GM19193 (cell line): ENCODE measurements at regions not wholly inside any gene's neighbourhood (a gene's known extent, or its start where the extent isn't known, plus 50 kb on each side); places are given as distances from the start of the nearest gene placed in this dataset.

Source experiments
- POLR2A ChIP-seq: IDR thresholded peaks from 4 replicates; pipeline ENCODE4 v1.6.1; 2011; ENCODE audit not compliant: insufficient read depth, insufficient read length; ENCODE audit errors: extremely low read depth

GRCh38 chr12:89783359-89784060 lies 74.9 kb upstream of the ATP2B1 start:
- no peak for TF ChIP-seq POLR2A

GRCh38 chr12:89782807-89783206 lies 74.2 kb upstream of the ATP2B1 start:
- no peak for TF ChIP-seq POLR2A

GRCh38 chr12:89781946-89782550 lies 73.4 kb upstream of the ATP2B1 start:
- TF ChIP-seq POLR2A: no peak

DNA sequence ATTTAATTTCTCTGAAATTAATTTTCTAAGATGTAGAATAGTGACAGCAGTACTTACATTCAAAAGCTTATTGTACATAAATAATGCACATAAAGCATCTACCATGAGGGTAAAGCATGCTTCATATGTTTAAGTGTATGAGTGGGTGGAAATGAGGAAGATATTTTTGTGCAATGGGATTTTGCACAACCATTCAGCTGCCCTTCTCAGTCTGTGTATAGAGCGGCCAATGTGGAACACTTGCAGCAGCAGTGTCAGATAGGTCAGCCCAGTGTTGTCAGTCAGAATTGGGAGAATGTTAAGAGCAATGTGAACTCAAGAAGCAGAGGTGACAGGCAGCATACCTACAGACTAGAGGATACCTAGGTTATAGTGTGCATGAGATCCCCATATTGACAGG lies 72.5 kb upstream of the ATP2B1 start:
- TF ChIP-seq POLR2A: no peak

DNA sequence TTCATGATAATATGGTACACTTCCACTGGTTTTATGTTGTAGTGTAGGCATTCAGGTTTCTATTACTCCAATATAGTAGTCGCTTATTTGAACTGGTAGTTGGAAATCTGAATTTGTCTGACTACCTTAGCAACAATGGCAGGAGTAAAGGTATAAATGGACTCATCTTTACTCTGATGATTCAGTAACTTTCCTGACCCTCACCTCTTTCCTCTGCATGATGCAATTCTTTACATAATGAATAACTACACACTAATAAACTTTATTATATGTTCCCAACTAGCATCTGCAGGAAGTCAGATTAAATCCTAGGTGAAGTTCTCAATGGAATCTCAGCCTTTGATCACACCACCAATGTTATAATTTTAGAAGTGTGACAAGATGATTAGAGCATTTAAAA lies 70.5 kb upstream of the ATP2B1 start:
- no peak for TF ChIP-seq POLR2A

GRCh38 chr12:89777733-89778379 lies 69.2 kb upstream of the ATP2B1 start:
- no peak for TF ChIP-seq POLR2A

DNA sequence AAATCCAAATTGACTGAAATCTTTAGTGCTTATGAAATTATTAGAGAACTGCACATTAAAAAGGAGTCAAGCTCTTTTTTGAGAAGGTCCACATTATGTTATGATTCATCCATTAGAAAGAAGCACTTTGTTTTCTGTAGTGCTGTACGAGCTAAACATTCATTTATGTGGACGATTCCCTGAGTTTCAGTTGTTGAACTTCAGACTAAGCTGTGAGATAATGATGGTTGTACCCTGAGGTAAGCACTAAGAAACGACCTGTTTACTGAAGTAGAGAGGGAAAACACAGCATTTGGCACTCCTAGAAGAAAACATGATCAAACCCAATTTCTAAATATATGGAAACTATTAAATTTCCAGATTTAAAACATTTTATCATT lies 67.3 kb upstream of the ATP2B1 start:
- no peak for TF ChIP-seq POLR2A

- no peak for TF ChIP-seq POLR2A
Observed at GRCh38 chr12:89775063-89775985, 66.7 kb upstream of the ATP2B1 start.

DNA sequence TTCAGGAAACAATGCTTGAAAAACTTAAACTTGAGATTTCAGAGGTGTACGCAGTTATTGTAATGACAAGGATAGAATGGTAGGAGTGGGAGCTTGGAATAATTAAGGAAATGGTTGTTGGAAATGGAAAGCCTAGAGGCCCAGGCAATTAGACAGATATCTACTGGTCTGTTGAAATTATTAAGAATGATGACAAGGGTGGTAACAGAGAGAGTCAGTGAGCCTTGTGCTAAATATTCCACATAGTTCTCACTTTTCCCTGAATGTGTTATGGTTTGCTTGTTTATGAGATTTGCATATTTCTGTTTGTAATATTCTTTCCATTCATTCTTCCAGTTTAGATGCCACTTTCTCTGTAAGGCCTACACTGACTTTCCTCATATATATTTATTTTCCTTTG lies 66.0 kb upstream of the ATP2B1 start:
- TF ChIP-seq POLR2A: no peak

- no peak for TF ChIP-seq POLR2A
Observed at GRCh38 chr12:89770391-89770790, 61.8 kb upstream of the ATP2B1 start.

- no peak for TF ChIP-seq POLR2A
Observed at GRCh38 chr12:89769483-89769818, 60.8 kb upstream of the ATP2B1 start.

DNA sequence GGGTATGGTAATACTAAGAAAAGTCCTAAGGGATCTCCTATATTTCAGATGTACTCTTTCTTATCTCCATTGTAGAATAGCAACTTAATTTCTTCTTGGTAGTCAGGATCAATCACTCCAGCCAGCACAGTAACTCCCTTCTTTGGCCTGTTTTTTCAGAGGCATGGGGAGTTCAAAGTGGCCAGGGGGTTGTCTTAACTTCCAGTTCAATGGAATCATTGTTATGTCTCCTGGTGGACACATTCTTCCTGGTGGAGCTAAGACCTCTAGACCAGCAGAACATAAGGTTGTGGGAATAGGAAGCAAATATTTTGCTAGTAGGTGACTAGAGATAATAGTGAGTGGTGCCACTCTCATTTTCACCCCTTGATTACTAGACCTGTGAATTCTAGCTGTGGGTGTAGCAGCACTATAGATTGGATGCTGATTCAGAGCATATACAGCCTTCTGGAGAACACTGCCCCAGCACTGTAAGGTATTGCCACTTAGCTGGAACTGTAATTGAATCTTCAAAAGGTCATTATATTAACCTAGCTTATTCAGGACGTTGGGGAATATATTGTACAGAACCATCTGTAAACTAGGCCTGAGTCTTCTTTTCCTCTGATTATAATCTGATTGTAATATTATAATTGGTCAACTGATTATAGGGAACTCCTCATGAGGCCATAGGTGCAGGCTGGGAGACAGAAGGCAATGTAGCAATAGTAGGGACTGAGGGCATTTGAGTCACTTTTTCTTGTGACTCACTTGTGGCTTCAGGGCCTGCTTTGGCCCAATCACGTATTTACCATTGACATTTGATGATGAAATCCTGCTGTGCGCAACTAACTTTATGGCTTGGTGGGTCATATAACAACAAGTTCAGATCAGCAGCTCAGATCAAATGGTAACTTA lies 60.2 kb upstream of the ATP2B1 start:
- TF ChIP-seq POLR2A: no peak

GRCh38 chr12:89765959-89766824 lies 57.6 kb upstream of the ATP2B1 start:
- TF ChIP-seq POLR2A: no peak
